ENCODE measurements at regions not wholly inside any gene's neighbourhood (a gene's known extent, or its start where the extent isn't known, plus 50 kb on each side); places are given as distances from the start of the nearest gene placed in this dataset.

DNA sequence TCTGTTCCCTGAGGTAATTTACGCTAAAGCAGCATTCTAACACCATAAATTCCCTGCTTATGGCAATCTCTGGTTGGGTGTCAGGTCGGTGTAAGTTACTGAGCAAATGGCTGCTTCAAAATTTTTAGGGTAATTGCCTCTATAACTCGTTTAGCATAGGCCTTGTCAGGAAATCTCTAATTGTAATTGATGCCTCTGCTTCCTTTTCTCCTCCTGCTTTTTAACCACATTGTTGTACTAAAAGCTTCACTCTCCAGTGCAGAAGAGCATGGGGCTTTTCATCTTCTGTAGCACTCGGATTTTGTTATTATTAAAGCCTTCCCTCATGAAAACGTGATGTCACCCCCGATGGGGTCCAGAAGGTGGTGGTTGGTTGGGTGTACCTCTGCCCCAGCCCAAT is 141.6 kb upstream of the NBPF11 start:
- TF ChIP-seq, protein P1, sequence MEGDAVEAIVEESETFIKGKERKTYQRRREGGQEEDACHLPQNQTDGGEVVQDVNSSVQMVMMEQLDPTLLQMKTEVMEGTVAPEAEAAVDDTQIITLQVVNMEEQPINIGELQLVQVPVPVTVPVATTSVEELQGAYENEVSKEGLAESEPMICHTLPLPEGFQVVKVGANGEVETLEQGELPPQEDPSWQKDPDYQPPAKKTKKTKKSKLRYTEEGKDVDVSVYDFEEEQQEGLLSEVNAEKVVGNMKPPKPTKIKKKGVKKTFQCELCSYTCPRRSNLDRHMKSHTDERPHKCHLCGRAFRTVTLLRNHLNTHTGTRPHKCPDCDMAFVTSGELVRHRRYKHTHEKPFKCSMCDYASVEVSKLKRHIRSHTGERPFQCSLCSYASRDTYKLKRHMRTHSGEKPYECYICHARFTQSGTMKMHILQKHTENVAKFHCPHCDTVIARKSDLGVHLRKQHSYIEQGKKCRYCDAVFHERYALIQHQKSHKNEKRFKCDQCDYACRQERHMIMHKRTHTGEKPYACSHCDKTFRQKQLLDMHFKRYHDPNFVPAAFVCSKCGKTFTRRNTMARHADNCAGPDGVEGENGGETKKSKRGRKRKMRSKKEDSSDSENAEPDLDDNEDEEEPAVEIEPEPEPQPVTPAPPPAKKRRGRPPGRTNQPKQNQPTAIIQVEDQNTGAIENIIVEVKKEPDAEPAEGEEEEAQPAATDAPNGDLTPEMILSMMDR (conservative IDR thresholded peaks at IDR 0.05 in 1 of 2, IDR thresholded peaks at IDR 0.05 in 1 of 2; ENCODE audit: low read depth in 1 of 2, low read length in 2 of 2) = no peak
- TF ChIP-seq EZH2 (IDR thresholded peaks at IDR 0.05; ENCODE audit: low read length, missing control alignments) = no peak
- no peak for DNase-seq (ENCODE audit: low read depth in 2 of 2)
- no peaks in the 10 kb centered on the region for H3K27me3 ChIP-seq (ENCODE audit: control insufficient read depth, insufficient read depth, low read length)
- H3K4me2 ChIP-seq (ENCODE audit: extremely low read depth, insufficient read depth, low read length) = no peak overlapping the region
- H4K20me1 ChIP-seq (ENCODE audit: control insufficient read depth, extremely low read depth, insufficient read depth, low read length) = no peaks in the 10 kb centered on the region
- no peaks in the 10 kb centered on the region for H3K9me3 ChIP-seq (ENCODE audit: control insufficient read depth, insufficient read depth, low read depth, low read length)
- H3K27ac ChIP-seq (ENCODE audit: insufficient read depth, low read length) = no peak overlapping the region
- H3K36me3 ChIP-seq (ENCODE audit: control insufficient read depth, insufficient read depth, low read length) = no peaks in the 10 kb centered on the region
- H2AFZ ChIP-seq (ENCODE audit: low read length) = no peak overlapping the region
- H3K79me2 ChIP-seq (ENCODE audit: control insufficient read depth, insufficient read depth, low read length) = no peaks in the 10 kb centered on the region
- H3K4me1 ChIP-seq (ENCODE audit: control insufficient read depth, extremely low read depth, insufficient read depth, low read length) = no peaks in the 10 kb centered on the region
- no peak overlapping the region for H3K4me3 ChIP-seq (replicated peaks in 1 of 4; ENCODE audit: control extremely low read depth in 1 of 4, insufficient read depth in 1 of 4, low read depth in 3 of 4, low read length in 4 of 4)
- no peak overlapping the region for H3K9ac ChIP-seq (ENCODE audit: insufficient read depth, low read length)

DNA sequence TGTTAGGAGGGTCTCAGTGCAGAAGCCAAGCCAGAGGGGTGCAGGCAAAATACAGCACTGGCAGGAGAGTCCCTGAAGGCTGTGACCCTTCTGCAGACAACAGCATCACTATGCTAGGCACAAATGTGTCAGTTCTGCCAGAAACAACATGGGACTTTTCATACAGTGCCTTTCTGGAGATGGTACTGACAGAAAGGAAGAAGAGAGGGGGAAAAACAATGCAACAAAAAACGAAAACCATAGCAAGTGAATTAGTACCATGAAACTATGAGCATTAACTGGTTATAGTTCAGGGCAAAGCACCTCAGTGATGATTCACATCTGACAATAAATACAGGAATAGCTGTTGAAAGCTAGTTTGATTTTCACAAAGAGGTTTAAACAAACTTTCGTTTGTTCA is 140.8 kb upstream of the NBPF11 start:
- no peaks in the 10 kb centered on the region for H3K79me2 ChIP-seq (ENCODE audit: control insufficient read depth, insufficient read depth, low read length)

DNA sequence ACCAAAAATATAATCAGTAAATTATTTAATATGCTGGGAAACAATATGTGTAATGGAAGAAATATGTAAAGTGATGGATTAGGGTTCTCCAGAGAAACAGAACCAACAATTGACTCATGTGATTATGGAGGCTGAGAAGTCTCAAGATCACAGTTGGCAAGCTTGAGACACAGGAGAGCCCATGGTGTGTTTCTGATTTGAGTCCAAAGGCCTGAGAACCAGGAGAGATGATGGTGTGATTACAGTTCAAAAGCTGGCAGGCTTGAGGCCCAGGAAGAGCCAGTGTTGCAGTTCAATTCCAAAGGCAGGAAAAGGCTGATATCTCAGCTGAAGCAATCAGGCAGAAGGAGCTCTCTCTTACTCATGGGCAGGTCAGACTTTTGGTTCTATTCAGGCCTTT is 138.8 kb upstream of the NBPF11 start:
- Histone ChIP-seq H3K9ac (ENCODE audit: insufficient read depth, low read length) (no peak overlapping the region), H3K27ac (ENCODE audit: insufficient read depth, low read length) (no peak overlapping the region), H3K79me2 (ENCODE audit: control insufficient read depth, insufficient read depth, low read length) (no peaks in the 10 kb centered on the region), H4K20me1 (ENCODE audit: control insufficient read depth, extremely low read depth, insufficient read depth, low read length) (no peaks in the 10 kb centered on the region), H3K4me2 (ENCODE audit: extremely low read depth, insufficient read depth, low read length) (no peak overlapping the region), H2AFZ (ENCODE audit: low read length) (no peak overlapping the region), H3K4me1 (ENCODE audit: control insufficient read depth, extremely low read depth, insufficient read depth, low read length) (no peaks in the 10 kb centered on the region), H3K9me3 (ENCODE audit: control insufficient read depth, insufficient read depth, low read depth, low read length) (no peaks in the 10 kb centered on the region), H3K36me3 (ENCODE audit: control insufficient read depth, insufficient read depth, low read length) (no peaks in the 10 kb centered on the region), H3K27me3 (ENCODE audit: control insufficient read depth, insufficient read depth, low read length) (no peaks in the 10 kb centered on the region), H3K4me3 (replicated peaks in 1 of 4; ENCODE audit: control extremely low read depth in 1 of 4, insufficient read depth in 1 of 4, low read depth in 3 of 4, low read length in 4 of 4) (no peak overlapping the region)
- DNase-seq (ENCODE audit: low read depth in 2 of 2) = peak in 1 of 2 donors; percentile 30
- no peak for TF ChIP-seq EZH2 (IDR thresholded peaks at IDR 0.05; ENCODE audit: low read length, missing control alignments)
- TF ChIP-seq, protein P1 (conservative IDR thresholded peaks at IDR 0.05 in 1 of 2, IDR thresholded peaks at IDR 0.05 in 1 of 2; ENCODE audit: low read depth in 1 of 2, low read length in 2 of 2) = no peak

More for the DNA sequence above, 140.8 kb upstream of the NBPF11 start:
- no peaks in the 10 kb centered on the region for H3K27me3 ChIP-seq (ENCODE audit: control insufficient read depth, insufficient read depth, low read length)
- no peaks in the 10 kb centered on the region for H3K4me1 ChIP-seq (ENCODE audit: control insufficient read depth, extremely low read depth, insufficient read depth, low read length)
- no peak for DNase-seq (ENCODE audit: low read depth in 2 of 2)
- H3K4me3 ChIP-seq (replicated peaks in 1 of 4; ENCODE audit: control extremely low read depth in 1 of 4, insufficient read depth in 1 of 4, low read depth in 3 of 4, low read length in 4 of 4) = no peak overlapping the region
- H2AFZ ChIP-seq (ENCODE audit: low read length) = no peak overlapping the region
- H3K27ac ChIP-seq (ENCODE audit: insufficient read depth, low read length) = no peak overlapping the region
- H3K9ac ChIP-seq (ENCODE audit: insufficient read depth, low read length) = no peak overlapping the region
- no peaks in the 10 kb centered on the region for H4K20me1 ChIP-seq (ENCODE audit: control insufficient read depth, extremely low read depth, insufficient read depth, low read length)
- TF ChIP-seq, protein P1 (conservative IDR thresholded peaks at IDR 0.05 in 1 of 2, IDR thresholded peaks at IDR 0.05 in 1 of 2; ENCODE audit: low read depth in 1 of 2, low read length in 2 of 2) = no peak
- TF ChIP-seq EZH2 (IDR thresholded peaks at IDR 0.05; ENCODE audit: low read length, missing control alignments) = no peak
- no peaks in the 10 kb centered on the region for H3K9me3 ChIP-seq (ENCODE audit: control insufficient read depth, insufficient read depth, low read depth, low read length)
- no peaks in the 10 kb centered on the region for H3K36me3 ChIP-seq (ENCODE audit: control insufficient read depth, insufficient read depth, low read length)
- no peak overlapping the region for H3K4me2 ChIP-seq (ENCODE audit: extremely low read depth, insufficient read depth, low read length)
